Neural cell (in vitro differentiated cells): ENCODE measurements at regions not wholly inside any gene's neighbourhood (a gene's known extent, or its start where the extent isn't known, plus 50 kb on each side); places are given as distances from the start of the nearest gene placed in this dataset.
A peak's percentile ranks its signal among the peaks of the same experiment; 100 is the strongest.

Source experiments
- H2AFZ ChIP-seq: fragments of 200-600, 300-800 bp; sonication (generic), shearing (Covaris generic); 2 replicates; pipeline ENCODE4 v1.6.0; 2014; ENCODE audit warnings: low read depth, mild to moderate bottlenecking, antibody characterized with exemption, low read length, moderate library complexity
- H3F3A ChIP-seq: fragments of 200-600 bp; shearing (Covaris generic); 2 replicates; pipeline ENCODE4 v1.6.1; 2016; ENCODE audit warnings: mild to moderate bottlenecking, moderate library complexity, mixed read lengths, antibody characterized with exemption, low read length; ENCODE audit not compliant: insufficient read depth, poor library complexity, severe bottlenecking
- H3K27ac ChIP-seq: fragments of 200-600, 300-800 bp; sonication (generic), shearing (Covaris generic); 2 replicates; pipeline ENCODE4 v1.5.1; 2014; ENCODE audit warnings: mild to moderate bottlenecking, low read length, moderate library complexity
- H3K27me3 ChIP-seq: fragments of 300-800, 200-600 bp; sonication (generic), shearing (Covaris generic); 2 replicates; pipeline ENCODE4 v1.6.0; 2014; ENCODE audit warnings: mild to moderate bottlenecking, low read depth, low read length, moderate library complexity; ENCODE audit not compliant: insufficient read depth
- H3K36me3 ChIP-seq: fragments of 300-800, 200-600 bp; sonication (generic), shearing (Covaris generic); 2 replicates; pipeline ENCODE4 v1.5.1; 2014; ENCODE audit warnings: mild to moderate bottlenecking, antibody characterized with exemption, low read length, moderate library complexity; ENCODE audit not compliant: insufficient read depth
- H3K4me2 ChIP-seq: fragments of 300-800, 200-600 bp; sonication (generic), shearing (Covaris generic); 2 replicates; pipeline ENCODE4 v1.6.0; 2014; ENCODE audit warnings: mild to moderate bottlenecking, low read length
- H3K4me3 ChIP-seq: fragments of 300-800, 200-600 bp; sonication (generic), shearing (Covaris generic); 2 replicates; pipeline ENCODE4 v1.5.1; 2014; ENCODE audit warnings: mild to moderate bottlenecking, low read length, moderate library complexity
- H3K79me2 ChIP-seq: fragments of 200-600 bp; shearing (Covaris generic); replicated peaks from 2 replicates; pipeline ENCODE4 v1.6.0; 2014; ENCODE audit warnings: mild to moderate bottlenecking, low read length, moderate library complexity; ENCODE audit not compliant: insufficient read depth
- H3K9ac ChIP-seq: fragments of 300-800, 200-600 bp; sonication (generic), shearing (Covaris generic); 2 replicates; pipeline ENCODE4 v1.6.1; 2016; ENCODE audit warnings: mild to moderate bottlenecking, low read length, mixed read lengths
- H3K9me2 ChIP-seq: fragments of 200-600 bp; shearing (Covaris generic); 2 replicates; pipeline ENCODE4 v1.6.1; 2016; ENCODE audit warnings: mild to moderate bottlenecking, low read length, mixed read lengths; ENCODE audit not compliant: insufficient read depth
- H3K9me3 ChIP-seq: fragments of 200-600, 300-800 bp; sonication (generic), shearing (Covaris generic); 2 replicates; pipeline ENCODE4 v1.6.1; 2016; ENCODE audit warnings: mild to moderate bottlenecking, mixed run types, low read length, moderate library complexity, mixed read lengths
- H4K20me1 ChIP-seq: fragments of 200-600 bp; shearing (Covaris generic); 2 replicates; pipeline ENCODE4 v1.6.1; 2016; ENCODE audit warnings: mild to moderate bottlenecking, mixed run types; ENCODE audit not compliant: insufficient read depth
- EP300 ChIP-seq: fragments of 450-650 bp; conservative IDR thresholded peaks from 2 replicates; pipeline ENCODE4 v1.6.1; 2014; ENCODE audit warnings: antibody characterized with exemption, mild to moderate bottlenecking, moderate library complexity; ENCODE audit not compliant: poor library complexity, severe bottlenecking
- EZH2 ChIP-seq: fragments of 200-600, 300-800 bp; shearing (Covaris generic), sonication (generic); IDR thresholded peaks from 2 replicates; pipeline ENCODE4 v1.6.1; 2014; ENCODE audit warnings: antibody characterized with exemption, low read length, borderline replicate concordance, mild to moderate bottlenecking; ENCODE audit not compliant: insufficient read depth, poor library complexity, severe bottlenecking
- MXI1 ChIP-seq: fragments of 450-650 bp; conservative IDR thresholded peaks from 2 replicates; pipeline ENCODE4 v1.6.1; 2014; ENCODE audit warnings: antibody characterized with exemption, mild to moderate bottlenecking; ENCODE audit not compliant: poor library complexity, severe bottlenecking
- POLR2AphosphoS5 ChIP-seq: IDR thresholded peaks from 2 replicates; pipeline ENCODE4 v1.6.1; 2012
- RAD21 ChIP-seq: fragments of 450-650 bp; conservative IDR thresholded peaks from 2 replicates; pipeline ENCODE4 v1.6.1; 2014; ENCODE audit warnings: antibody characterized with exemption, mild to moderate bottlenecking, moderate library complexity
- SMC3 ChIP-seq: fragments of 450-650 bp; conservative IDR thresholded peaks from 2 replicates; pipeline ENCODE4 v1.6.1; 2014; ENCODE audit warnings: antibody characterized with exemption, mild to moderate bottlenecking, moderate library complexity; ENCODE audit not compliant: poor library complexity
- TAF1 ChIP-seq: IDR thresholded peaks from 2 replicates; pipeline ENCODE4 v1.6.1; 2012; ENCODE audit warnings: low read depth
- TF ChIP-seq, protein P1 (sequence below): fragments of 450-650 bp; IDR thresholded peaks from 2 replicates; pipeline ENCODE4 v1.5.1; 2014; ENCODE audit warnings: antibody characterized with exemption, mild to moderate bottlenecking, moderate library complexity; ENCODE audit not compliant: poor library complexity, severe bottlenecking
- TF ChIP-seq, protein P2 (sequence below): IDR thresholded peaks from 2 replicates; pipeline ENCODE4 v1.6.1; 2012; ENCODE audit warnings: borderline replicate concordance

DNA sequence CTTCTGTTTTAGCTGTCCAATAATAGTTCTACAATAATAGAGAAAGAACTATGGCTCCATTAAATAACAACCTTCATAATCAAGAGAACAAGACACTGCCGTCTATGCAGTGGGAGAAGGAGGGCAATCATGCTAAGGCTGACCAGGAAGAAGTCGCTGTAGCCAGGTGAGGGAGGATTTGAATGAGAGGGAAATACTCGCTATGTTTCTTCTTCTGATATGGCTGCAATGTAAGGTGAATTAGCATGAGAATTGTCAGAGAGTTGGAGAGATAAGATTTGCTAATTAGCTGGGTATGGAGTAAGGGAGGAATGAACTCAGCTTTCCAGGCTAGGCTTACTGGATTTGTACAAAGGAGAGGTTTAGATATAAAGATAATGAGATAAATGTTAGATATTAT lies 555.4 kb upstream of the ZNF385D start:
- no peak for TF ChIP-seq RAD21
- no peak for TF ChIP-seq TAF1
- no peak for TF ChIP-seq SMC3
- no peak for TF ChIP-seq POLR2AphosphoS5
- TF ChIP-seq, protein P1, sequence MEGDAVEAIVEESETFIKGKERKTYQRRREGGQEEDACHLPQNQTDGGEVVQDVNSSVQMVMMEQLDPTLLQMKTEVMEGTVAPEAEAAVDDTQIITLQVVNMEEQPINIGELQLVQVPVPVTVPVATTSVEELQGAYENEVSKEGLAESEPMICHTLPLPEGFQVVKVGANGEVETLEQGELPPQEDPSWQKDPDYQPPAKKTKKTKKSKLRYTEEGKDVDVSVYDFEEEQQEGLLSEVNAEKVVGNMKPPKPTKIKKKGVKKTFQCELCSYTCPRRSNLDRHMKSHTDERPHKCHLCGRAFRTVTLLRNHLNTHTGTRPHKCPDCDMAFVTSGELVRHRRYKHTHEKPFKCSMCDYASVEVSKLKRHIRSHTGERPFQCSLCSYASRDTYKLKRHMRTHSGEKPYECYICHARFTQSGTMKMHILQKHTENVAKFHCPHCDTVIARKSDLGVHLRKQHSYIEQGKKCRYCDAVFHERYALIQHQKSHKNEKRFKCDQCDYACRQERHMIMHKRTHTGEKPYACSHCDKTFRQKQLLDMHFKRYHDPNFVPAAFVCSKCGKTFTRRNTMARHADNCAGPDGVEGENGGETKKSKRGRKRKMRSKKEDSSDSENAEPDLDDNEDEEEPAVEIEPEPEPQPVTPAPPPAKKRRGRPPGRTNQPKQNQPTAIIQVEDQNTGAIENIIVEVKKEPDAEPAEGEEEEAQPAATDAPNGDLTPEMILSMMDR = no peak
- no peak for TF ChIP-seq EZH2
- TF ChIP-seq, protein P2, sequence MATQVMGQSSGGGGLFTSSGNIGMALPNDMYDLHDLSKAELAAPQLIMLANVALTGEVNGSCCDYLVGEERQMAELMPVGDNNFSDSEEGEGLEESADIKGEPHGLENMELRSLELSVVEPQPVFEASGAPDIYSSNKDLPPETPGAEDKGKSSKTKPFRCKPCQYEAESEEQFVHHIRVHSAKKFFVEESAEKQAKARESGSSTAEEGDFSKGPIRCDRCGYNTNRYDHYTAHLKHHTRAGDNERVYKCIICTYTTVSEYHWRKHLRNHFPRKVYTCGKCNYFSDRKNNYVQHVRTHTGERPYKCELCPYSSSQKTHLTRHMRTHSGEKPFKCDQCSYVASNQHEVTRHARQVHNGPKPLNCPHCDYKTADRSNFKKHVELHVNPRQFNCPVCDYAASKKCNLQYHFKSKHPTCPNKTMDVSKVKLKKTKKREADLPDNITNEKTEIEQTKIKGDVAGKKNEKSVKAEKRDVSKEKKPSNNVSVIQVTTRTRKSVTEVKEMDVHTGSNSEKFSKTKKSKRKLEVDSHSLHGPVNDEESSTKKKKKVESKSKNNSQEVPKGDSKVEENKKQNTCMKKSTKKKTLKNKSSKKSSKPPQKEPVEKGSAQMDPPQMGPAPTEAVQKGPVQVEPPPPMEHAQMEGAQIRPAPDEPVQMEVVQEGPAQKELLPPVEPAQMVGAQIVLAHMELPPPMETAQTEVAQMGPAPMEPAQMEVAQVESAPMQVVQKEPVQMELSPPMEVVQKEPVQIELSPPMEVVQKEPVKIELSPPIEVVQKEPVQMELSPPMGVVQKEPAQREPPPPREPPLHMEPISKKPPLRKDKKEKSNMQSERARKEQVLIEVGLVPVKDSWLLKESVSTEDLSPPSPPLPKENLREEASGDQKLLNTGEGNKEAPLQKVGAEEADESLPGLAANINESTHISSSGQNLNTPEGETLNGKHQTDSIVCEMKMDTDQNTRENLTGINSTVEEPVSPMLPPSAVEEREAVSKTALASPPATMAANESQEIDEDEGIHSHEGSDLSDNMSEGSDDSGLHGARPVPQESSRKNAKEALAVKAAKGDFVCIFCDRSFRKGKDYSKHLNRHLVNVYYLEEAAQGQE = no peak
- TF ChIP-seq EP300 = no peak
- no peak for TF ChIP-seq MXI1
- H3K4me2 ChIP-seq = no peak overlapping the region
- H3K27ac ChIP-seq = peak overlapping the region; percentile 9
- no peaks in the 10 kb centered on the region for H4K20me1 ChIP-seq
- no peaks in the 10 kb centered on the region for H3K36me3 ChIP-seq
- H3F3A ChIP-seq = no peaks in the 10 kb centered on the region
- H3K79me2 ChIP-seq = no peaks in the 10 kb centered on the region
- no peak overlapping the region for H3K9ac ChIP-seq
- H3K9me3 ChIP-seq = peaks cover 4% of the 10 kb centered on the region
- no peak overlapping the region for H2AFZ ChIP-seq
- no peaks in the 10 kb centered on the region for H3K9me2 ChIP-seq
- no peak overlapping the region for H3K4me3 ChIP-seq
- no peaks in the 10 kb centered on the region for H3K27me3 ChIP-seq

DNA sequence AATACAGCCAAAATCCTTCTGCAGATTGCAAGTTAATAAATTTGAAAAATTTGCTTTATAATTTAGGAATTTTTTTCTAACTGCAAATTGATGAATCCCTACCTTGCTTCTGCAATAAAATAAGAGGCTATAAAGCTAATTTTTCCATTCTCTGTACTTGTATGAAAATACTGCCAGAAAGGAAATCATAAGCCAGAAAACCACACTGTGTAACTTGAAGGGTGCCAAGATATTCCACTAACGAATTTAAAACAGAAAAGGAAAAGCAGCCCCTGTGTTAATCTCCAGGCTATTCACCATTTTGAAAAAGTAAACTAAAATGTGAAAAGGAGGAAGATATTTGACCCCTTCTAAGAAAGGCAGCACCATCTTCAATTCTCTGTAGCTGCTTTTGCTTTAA lies 557.9 kb upstream of the ZNF385D start:
- Histone ChIP-seq H3F3A (no peaks in the 10 kb centered on the region), H4K20me1 (no peaks in the 10 kb centered on the region), H3K9ac (no peak overlapping the region), H3K27me3 (no peaks in the 10 kb centered on the region), H3K36me3 (no peaks in the 10 kb centered on the region), H3K4me3 (no peak overlapping the region), H3K27ac (no peak overlapping the region), H2AFZ (no peak overlapping the region), H3K9me3 (no peaks in the 10 kb centered on the region), H3K79me2 (no peaks in the 10 kb centered on the region), H3K4me2 (no peak overlapping the region), H3K9me2 (no peaks in the 10 kb centered on the region)
- TF ChIP-seq, protein P1 = no peak
- TF ChIP-seq, protein P2 = no peak
- no peak for TF ChIP-seq TAF1
- TF ChIP-seq RAD21 = no peak
- no peak for TF ChIP-seq EP300
- no peak for TF ChIP-seq EZH2
- no peak for TF ChIP-seq POLR2AphosphoS5
- TF ChIP-seq SMC3 = no peak
- TF ChIP-seq MXI1 = no peak
